ENCODE measurements at regions not wholly inside any gene's neighbourhood (a gene's known extent, or its start where the extent isn't known, plus 50 kb on each side); places are given as distances from the start of the nearest gene placed in this dataset.

DNA sequence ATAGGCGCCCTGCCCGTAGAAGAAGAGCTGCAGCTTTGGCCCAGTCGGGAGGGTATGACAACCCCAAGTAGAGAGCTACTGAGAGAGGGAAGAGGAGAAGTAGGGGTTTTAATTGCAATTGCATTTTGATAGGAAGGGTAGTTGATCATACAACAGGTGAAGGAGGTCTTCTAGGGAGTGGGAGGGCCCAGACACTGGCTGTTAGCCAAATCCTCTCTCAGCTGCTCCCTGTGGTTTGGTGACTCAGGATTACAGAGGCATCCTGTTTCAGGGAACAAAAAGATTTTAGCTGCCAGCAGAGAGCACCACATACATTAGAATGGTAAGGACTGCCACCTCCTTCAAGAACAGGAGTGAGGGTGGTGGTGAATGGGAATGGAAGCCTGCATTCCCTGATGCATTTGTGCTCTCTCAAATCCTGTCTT is 408.9 kb upstream of the THBS1 start:
- FAIRE-seq = peak; percentile 85
- DNase-seq (ENCODE audit: low spot score) = peak; percentile 89

DNA sequence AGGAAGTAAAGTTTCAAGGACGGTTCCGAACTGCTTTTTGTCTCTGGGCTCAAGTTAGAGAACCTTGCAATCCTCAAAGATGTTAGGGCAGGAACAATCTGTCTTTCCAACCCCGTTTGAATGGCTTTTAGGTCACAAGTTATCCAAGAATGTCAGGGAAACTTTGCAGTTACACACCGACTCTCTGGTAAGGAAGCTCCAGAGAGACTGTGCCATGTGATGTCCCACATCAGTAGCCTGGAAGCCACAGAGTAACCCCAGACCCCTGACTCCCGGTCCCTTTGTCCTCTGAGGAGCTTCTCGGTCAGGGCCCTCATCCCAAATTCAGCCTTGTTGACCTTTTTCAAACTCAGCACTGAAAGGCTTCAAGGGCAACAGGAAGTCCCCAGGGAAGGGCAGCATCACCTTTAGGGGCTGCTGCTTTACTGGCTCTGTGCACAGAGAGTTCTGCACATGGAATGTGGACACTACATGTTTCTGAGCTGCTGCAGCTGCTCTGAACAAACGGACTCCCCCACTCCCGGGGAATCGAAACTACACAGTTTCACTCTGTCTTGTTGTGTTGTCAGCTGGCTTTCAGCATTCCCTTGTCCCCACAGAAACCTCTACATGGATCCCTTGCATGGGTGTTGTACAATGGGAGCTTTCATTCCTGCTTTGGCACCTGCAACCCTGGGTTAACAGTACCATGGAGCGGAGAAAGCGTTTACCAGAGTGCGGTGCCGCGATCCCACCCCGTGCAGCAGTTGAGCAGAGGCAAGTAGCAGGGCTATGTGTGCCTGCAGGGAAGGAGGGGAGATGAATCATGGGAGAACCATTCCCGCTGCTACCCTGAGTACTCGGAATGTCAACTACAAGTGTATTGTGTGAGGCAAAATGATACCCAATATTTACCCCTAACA is 408.2 kb upstream of the THBS1 start:
- peak; percentile 67 for DNase-seq (ENCODE audit: low spot score)
- peak; percentile 82 for FAIRE-seq

DNA sequence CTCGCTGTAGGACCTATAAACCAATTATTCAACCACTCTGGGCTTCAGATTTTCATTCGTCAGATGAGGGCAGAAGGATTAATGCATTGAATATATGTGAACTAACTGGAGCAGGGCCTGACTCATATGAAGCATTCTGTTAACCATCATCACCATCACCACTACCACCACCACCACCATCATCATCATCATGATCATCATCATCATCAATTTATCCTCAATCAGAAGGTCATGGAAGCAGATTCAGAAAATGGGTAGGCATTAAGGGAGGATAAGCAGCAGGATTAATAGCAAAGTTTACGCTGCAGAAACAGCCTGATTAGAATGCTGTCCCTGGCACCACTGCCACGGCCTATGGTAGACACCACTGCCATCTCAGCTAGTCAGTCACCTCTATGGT is 407.5 kb upstream of the THBS1 start:
- peak; percentile 90 for FAIRE-seq
- DNase-seq (ENCODE audit: low spot score) = no peak

DNA sequence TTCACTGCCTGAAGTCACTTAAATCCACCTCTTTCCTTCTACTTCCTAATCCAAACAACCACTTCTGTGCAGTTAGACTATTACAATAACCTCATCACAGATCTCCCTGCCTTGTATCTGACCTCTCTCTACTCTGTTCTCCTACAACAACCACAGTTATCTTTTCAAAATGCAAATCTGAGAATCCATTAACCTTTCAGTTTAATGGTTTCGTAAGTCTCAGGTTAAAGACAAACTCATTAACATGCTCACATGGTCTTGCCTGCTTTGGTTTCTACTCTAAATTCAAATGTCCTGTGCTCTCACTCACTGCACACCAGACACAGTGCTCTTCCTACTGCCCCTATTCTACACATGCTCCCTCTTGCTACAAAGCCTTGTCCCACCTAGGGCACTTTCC is 406.5 kb upstream of the THBS1 start:
- no peak for DNase-seq (ENCODE audit: low spot score)
- FAIRE-seq = no peak

DNA sequence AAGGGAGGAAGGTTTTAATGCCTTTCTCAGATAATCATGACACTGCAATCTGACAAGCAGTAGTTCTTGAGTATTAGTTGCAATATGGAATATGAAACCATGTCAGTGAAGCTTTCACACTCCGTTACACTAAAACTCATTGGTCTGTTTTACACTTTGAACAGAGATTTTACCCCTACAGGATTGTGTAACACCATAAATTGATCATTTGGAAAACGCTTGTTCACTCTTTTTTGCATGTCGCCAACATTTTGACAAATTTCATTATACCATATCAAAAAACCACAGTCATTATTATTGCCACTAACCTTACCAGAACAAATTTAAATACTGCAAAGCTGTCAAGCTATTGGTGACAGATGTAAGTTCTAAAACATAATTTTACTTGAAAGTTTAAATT is 404.8 kb upstream of the THBS1 start:
- no peak for DNase-seq (ENCODE audit: low spot score)
- no peak for FAIRE-seq

DNA sequence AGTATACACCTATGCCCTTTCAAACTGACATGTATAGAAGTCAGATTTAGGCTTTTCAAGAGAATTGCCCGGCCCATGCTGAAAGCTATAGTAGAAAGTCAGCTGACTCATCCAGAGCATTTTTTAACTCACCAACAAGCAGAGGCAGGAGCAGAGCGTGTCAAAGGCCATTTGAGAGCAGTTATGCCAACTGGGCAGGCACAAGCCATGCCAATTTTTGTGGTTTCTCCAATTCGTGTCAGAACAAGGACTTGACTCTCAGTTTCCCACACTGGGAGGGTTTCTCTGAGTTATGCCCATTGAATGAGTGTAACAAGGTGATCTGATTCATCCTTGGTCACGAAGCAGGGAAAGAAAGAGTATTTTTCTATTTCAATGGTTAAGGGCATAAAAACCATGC is 403.3 kb upstream of the THBS1 start:
- DNase-seq (ENCODE audit: low spot score) (no peak), FAIRE-seq (no peak)

DNA sequence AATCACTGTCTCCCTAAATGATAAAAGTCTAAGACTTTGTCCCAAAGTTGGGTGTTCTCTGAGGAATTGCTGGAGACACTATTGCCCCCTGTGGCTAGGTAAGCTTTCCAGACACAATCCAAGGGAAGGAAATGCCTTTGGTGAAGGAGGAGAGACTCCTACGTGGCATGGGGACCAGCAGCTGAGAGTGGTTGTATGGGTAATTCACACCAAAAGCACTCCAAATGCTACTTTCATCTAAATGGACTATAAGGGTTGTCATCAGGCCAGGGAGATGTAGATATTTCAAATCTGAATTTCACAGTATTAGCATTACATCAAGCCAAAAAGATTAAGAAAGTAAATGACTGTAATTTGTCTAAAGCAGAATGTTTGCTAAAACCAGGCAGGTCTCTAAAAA is 400.8 kb upstream of the THBS1 start:
- FAIRE-seq = no peak
- DNase-seq (ENCODE audit: low spot score) = no peak

DNA sequence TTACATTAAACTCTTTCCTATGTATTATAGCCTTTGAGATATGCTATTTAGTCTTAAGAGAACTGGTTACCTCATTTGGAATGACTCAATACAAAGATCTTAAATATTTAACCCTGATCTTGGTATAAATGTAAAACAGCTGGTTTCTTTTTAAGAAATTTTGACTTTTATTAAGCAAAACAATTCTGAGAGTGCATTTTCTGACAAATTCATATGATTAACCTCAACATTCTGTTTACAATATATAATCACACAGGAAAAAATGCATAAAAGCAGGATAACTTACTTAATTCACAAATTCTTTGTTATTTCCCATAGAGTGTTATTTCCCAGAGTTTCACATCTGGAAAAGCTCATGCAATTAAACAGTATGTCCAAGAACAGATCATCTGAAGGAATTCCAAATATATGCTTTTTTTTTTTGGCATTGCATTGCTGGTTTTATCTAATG is 400.4 kb upstream of the THBS1 start:
- FAIRE-seq (no peak), DNase-seq (ENCODE audit: low spot score) (no peak)

DNA sequence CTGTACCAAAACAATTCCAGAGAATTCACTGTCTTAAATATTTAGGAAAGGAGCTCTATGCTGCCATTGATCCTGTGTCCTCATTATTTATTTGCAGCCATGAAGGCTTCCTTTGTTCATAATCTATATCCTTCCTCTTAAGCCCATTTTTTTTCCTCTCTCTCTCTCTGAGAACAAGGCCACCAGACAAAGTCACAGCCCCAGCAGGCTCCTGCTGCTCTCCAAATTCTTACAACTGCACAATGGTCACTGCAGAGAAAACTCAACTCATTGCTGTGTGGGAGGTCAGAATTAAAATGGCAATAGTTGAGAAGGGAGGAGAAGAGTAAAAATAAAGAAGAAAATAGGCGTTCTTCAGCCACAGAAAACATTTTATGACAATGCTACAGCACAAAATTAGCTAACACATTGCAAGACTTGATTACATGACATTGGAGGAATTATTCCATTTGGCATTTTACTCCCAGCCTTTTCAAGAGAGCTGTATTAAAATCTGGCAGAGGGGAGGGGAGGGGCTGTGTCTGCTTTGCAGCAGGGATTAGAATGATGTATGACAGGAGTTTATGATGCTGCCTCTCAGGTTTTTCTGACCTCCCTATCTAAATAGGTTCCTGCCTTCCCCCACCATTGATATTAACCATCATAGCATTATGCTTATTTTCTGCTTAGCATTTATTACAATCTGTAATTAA is 399.7 kb upstream of the THBS1 start:
- FAIRE-seq (no peak), DNase-seq (ENCODE audit: low spot score) (no peak)

DNA sequence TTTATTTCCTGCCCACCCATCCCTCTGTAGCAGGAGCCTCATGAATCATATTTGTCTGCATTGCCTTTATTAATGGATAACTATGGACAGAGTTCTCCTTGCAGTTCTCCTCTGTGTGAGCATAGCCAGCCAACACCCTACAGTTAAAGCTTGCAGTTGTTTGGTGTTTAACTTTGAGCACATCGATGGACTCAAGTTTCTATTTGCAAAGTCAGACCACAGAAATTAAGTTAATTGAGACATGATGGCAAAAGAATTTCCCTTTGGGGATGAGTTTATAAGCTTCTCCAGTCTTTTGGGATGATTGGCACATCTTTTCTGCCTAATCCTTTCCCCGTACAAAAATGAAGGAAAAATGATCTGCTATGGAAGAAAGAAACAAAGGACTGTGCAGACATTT is 398.9 kb upstream of the THBS1 start:
- no peak for DNase-seq (ENCODE audit: low spot score)
- FAIRE-seq = no peak

DNA sequence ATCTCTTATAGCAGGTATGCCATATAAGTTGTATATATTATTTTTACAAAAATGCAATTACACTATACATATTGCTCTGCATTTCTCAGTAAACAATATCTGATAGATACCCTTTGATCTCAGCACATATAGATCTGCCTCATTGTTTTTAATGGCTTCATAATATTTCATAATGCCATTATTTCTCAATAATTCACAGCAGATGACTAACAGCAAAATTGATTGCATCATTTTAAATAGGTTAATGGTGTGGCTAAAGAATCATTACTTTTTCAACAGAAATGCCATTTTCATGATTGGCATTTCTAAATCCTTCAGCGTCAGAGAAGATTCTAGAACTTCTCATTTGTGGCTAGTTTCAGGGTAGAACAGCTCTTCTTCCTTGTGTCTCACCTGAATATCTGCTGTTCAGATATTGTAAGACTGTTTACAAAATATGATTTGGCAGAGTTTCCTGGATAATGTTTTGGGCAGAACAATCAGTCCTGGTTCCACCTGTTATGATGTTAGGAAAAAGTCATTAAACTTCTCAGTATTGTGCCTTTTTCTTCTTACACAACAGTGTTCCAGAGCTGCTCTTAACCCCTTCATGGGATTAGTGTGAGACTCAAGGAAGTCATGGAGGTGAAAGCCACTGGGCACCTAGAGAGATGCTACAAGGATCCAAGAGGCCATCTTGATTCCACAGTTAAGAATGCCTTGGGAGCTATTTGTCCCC is 397.6 kb upstream of the THBS1 start:
- no peak for FAIRE-seq
- no peak for DNase-seq (ENCODE audit: low spot score)

DNA sequence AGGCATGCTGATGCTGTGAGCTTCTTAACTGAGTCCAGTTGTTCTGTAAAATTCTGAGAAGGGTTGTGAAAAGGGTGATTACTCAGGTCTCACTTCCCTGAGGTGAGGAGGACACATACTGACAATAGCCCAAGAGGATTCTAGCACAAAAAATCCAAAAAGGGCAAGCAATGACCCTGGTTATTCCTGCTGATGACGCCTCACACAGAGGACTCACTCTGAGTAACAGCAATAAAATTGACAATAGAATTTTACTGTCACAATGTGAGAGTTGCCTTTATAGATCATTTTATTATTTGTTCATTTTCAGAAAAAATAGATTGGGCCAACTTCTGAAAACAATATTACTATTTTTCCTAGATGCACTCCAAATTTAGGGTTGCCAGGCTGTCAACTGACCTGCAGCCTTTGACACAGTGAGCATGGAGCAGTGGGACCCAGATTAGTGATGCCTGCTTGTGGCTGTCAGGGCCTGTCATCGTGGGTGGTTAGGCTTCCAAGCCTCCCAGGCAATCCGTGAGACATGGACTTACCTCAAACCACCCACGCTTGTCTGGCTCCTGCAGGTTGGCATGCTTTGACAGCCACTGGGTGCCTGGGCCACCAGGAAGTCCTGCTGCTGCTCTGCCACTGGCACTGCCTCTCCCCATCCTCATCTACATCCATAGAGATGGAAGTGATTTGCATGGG is 396.0 kb upstream of the THBS1 start:
- no peak for DNase-seq (ENCODE audit: low spot score)
- FAIRE-seq = no peak

DNA sequence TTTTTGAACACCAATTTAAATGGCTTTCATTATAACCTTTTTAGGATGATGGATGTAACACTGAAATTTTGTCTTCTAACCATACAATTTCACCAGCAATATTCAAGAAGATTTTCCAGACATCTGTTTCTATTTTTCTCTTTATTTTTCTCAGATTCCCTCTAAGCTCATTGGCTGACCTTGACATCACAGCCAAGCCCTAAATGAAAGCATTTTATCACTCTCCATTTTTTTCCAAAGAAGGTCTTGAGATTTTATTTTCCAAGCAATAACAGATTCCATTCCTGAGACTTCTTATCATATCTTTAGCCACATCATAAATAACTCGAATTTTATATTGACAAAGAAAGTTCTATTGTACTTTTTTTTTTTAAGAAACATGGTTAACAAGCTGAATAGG is 392.6 kb upstream of the THBS1 start:
- FAIRE-seq (no peak), DNase-seq (ENCODE audit: low spot score) (no peak)

DNA sequence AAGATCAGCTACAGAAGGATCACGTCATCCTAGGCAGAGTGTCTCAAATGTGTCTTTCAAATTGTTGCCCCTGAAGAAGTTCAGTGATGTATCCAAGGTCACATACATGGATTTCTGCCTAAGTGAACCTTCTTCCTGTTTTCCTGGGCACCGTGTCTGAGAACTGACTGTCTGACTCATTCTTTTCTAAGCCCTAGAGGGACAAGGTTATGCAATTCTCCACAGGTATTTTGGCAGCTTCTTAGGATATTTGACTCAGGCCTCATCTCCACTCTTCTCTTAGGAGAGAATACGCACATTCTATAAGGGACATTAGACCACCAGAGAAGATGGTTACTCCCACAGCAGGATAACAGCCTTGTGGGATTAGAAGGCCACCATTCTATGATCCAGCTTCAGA is 391.9 kb upstream of the THBS1 start:
- no peak for FAIRE-seq
- peak; percentile 80 for DNase-seq (ENCODE audit: low spot score)

DNA sequence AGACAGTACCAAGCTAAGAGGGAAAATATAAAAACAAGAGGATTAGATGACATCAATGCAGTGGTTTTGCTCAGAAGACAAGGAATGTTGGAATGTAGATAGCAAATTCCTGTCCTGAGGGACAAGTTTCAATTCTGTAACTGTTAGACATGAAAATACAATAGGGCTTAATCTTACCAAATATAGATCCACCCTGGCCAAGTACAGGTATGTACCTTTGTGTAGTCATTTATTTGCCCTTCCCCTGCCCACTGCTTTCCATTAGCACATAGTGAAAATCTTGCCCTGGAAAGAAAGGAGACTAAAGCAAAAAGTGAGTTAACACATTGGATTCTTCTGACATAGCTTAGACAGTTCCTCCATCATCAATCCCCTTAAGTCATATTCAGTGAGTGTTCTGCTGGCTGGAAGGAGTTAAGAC is 389.0 kb upstream of the THBS1 start:
- FAIRE-seq (no peak), DNase-seq (ENCODE audit: low spot score) (peak; percentile 27)

DNA sequence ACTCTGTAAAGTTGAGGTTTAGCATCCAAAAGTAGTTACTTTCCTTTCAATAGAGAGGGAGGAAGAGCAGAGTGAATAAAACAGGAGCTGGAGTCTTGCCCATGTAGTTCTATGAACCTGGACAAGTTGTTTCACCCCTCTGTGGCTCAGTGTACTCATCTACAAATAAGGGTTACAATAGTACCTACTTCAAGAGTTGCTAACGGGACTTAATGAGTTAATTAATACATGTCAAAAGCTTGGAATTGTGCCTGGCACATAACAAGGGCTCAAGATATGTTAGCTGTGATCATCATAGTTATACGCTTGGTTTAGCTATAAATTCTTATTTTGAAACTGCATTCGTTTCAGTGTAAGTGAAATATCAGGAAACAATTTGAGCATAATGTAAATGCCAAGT is 388.5 kb upstream of the THBS1 start:
- no peak for FAIRE-seq
- DNase-seq (ENCODE audit: low spot score) = no peak

DNA sequence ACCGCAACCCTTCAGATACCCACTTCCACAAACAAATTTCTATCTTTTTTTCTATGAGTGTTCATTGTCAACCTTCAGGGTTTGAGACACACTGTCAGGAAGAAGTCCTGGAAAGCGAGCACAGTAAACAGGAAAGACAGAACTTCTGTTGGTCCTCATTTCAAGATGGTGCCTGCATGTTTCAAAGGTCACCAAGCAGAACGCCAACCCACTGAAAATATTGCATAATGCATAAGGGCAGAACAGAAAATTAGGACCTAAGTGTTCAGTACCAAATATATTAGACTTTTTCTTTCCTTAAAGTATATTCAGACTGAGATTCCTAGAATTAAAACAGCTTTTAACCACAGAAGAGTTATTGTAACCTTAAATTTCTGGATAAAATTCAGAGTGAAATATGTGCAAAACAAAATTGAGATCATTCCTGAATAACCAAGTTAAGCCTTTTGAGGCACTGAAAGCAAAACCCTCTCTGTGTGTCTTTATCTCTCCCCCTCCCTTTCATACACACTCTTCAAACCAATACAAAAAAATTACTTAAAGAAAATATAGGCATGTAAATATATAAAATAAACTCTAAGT is 387.8 kb upstream of the THBS1 start:
- FAIRE-seq (no peak), DNase-seq (ENCODE audit: low spot score) (no peak)

DNA sequence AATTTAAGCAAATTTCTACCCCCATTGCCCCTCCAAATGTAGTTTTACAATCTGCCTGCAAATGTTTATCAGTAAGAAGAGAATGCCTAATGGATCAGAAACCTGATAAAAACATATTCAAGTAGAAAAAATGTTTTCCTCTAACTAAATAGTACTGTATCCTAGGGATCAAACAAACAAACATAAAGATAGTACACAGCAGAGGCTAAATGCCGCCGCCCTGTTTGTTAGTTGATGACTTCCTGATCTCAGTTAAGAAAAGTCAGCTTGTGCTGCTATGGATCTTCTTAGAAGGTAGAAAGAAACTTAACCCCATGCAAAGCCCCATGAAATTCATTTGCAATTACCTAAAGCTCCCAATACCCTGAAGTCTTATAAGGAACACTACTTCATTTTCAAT is 387.3 kb upstream of the THBS1 start:
- no peak for DNase-seq (ENCODE audit: low spot score)
- no peak for FAIRE-seq

DNA sequence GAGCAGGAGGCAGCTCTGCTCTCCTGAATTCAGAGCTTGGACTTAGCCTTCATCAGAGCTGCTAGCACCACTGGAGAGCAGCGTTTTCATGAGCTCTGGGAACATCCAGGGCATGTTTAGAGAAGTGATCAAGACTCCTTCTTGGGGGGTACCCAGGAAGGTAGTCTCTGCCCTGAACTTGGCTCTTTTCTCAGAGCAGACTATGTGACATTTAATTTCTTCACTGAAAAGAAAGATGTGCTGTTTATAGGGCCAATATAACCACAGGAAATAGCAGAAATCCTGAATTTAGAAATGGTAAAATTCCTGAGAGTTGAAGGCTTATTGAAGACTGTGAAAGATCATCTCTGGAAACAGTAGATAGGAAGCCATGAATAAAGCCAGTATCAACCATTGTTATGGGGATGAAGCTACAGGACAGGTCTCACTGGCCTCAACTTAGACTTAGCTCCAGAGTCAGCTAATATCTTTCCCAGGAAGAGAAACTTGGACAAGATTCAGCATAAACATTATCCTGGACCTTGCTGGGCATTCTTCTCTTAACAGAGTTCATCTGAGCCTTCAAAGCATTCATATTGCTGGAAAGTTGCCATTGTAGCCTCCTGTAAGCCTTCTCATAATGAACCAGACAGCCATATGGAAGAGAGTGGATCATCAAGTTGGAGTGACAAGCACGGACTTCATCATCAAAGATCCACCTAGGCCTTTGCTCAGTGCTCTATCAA is 386.6 kb upstream of the THBS1 start:
- FAIRE-seq (no peak), DNase-seq (ENCODE audit: low spot score) (no peak)

DNA sequence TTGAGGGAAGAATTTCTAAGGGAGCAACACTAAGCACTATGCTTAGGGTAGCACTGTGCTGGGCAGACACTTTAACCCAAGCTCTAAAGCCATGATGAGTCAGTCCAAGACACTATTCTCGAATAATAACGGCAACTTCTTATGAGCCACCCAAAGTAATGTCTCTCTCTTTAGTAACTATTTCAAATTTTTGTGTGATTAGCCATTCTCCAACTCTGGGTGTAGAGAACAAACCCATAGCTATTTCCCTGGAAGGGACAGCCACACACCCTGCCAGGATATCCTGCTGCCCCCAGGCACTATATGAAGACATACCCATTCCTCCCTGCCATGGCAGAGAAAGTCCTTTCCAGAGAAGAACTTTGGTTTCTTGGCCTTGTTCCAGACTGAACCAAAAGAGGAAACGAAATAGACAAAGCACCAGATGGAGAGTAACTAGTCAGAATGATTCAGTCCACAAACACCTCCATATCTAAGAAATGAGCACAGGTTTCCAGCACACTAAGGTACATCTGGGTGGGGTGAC is 384.9 kb upstream of the THBS1 start:
- peak; percentile 64 for DNase-seq (ENCODE audit: low spot score)

More for the DNA sequence above, 384.9 kb upstream of the THBS1 start:
- FAIRE-seq = no peak
